HG03575 (cell line): ENCODE measurements at regions not wholly inside any gene's neighbourhood (a gene's known extent, or its start where the extent isn't known, plus 50 kb on each side); places are given as distances from the start of the nearest gene placed in this dataset.

Experiments used
- ATAC-seq: cut with Tn5 transposase; IDR thresholded peaks from one replicate; pipeline ENCODE4 v1.9.1; 2021; ENCODE audit not compliant: unreplicated experiment, insufficient number of reproducible peaks, low FRiP score; ENCODE audit errors: extremely low read depth

DNA sequence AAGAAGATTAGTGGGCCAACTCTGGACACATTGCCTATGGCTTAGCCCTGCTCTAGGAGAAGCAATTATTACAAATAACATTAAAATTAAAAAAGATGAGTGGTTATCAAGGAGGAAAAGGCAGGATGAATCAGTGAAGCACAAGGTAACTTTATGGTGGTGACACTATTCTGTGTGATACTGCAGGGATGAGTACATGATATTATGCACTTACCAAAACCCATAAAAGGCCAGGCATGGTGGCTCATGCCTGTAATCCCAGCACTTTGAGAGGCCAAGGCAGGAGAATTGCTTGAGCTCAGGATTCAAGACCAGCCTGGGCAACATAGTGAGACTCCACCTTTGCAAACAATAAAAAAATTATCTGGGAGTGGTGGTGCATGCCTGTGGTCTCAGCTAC lies 344.3 kb upstream of the CDIN1 start:
- no peak for ATAC-seq

- no peak for ATAC-seq
Measured at GRCh38 chr15:36239509-36239908, 339.9 kb upstream of the CDIN1 start.

DNA sequence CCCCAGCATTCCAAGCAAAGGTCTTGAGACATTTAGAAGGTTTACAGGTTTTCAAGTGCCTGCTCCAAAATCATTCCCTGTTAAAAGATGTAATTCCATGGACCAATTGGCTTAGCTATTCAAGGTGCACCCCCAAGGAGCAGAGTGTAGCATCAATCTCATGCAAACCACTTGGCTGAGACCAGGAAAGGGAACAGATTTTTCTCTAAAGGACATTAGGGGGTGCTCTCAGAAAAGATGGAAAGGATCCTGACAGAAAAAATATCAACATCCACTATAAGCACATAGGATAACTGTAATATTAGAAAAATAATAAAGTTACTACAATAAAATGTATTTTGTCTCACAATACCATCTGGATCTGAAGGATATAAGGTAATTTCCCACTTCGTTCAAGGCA lies 328.0 kb upstream of the CDIN1 start:
- no peak for ATAC-seq

GRCh38 chr15:36252146-36252711 lies 327.2 kb upstream of the CDIN1 start:
- no peak for ATAC-seq

DNA sequence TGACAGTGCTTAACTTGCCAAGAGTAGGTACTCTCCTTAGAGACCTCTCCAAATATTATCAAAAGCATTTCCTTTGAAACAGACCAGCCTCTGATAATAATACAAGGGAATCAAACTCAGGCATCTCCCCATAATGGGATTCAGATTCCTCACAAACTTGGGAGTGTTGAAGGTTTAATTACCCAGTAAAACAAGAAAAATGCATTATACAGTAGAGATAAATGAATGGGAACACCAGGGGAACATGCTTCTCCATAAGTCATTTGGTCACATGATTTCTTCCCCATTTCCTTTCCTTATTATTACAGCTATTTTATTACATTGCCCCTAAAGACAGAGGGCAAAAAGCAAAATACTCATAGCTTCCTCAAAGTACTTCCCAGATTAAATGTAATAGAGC lies 325.0 kb upstream of the CDIN1 start:
- ATAC-seq, result no peak

DNA sequence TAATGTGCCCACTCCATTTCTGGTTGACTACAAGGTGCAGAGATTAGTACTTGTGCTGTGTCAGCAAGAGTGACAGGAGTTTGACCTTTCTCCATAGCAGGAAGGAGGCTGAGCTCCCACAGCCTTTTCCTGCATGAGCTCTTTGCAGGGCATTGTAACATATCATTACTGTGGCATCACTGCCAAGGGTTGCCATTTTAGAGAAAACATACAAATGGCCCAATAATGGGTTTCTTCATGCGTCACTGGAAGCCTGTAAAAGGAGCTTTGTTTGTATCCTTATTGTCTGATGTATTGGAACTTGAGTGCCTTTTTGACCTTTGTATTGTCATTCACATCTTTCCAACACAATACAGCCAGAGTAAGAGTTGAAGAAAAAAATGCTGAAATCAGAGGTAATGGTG lies 323.0 kb upstream of the CDIN1 start:
- ATAC-seq, result no peak

DNA sequence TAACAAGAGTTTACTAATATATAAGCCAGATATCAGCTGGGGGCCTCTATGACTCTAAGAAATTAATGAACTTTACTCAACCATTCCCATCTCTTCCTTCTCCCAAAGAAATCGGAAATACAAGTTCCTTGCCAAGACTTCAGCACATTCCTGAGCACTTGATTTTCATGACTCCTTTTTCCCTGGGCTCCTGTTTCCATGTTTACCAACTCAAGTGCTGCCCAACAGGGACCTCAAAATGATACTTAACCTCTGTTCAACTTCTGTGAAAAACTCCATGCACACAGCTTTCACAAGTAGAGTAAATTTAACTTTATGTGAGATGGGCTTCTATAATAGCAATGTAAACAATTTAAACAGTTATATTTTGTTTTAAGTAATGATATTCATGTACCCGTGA lies 315.8 kb upstream of the CDIN1 start:
- no peak for ATAC-seq

- ATAC-seq, result no peak
Measured at GRCh38 chr15:36265422-36265821, 314.0 kb upstream of the CDIN1 start.

DNA sequence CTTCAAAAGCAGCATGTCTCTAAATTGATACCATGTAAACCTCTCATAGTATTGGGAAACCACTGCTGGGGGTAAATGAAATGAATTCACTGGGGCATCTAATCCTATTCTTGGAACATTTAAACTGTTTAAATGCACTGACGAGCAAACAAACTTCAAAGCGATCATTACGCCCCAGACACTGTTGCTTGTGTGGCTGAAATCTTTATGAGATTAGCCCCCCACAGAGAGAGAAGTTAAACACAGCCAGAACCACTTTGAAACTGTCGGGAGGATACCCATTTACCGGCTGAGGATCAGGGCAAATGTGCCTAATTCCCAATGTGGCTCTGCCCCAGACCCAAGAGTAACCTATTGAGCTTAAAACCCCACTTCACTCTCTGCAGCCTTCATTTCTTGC lies 308.4 kb upstream of the CDIN1 start:
- ATAC-seq, result no peak

DNA sequence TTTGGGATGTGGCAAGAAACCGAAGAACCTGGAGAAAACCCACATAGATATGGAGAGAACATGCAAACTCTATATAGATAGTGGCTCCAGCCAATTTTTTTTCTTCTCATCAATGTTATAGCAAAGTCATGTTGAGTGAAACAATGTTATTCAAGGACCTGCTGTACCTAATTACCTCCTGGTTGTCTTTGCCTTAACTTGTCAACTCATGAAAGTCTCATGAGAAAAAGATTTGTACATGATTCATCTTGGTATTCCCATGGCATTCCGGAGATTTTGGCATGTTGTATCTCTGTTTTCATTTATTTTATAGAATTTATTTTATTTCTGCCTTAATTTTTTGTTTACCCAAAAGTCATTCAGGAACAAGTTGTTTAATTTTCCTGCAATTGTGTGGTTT lies 303.8 kb upstream of the CDIN1 start:
- ATAC-seq, result no peak

DNA sequence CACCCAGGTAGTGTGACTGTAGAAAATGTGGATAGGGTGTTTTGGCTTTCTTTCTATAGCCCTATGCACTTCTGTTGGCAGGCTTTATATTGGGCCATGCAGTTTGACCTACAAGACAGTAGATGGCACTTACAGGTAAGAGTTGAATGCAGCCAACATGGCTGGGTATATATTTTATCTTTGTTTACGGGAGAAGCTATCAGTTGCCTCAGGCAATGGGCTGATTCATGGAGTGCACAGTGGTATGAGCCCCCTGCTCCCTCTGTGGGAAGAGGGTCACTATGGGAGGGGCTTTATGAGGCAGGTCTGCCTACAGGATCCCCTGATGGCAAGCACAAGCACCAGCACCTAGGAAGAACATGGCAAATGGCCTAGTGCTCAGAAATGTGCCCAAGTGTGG lies 301.2 kb upstream of the CDIN1 start:
- no peak for ATAC-seq

GRCh38 chr15:36282821-36283220 lies 296.6 kb upstream of the CDIN1 start:
- no peak for ATAC-seq

DNA sequence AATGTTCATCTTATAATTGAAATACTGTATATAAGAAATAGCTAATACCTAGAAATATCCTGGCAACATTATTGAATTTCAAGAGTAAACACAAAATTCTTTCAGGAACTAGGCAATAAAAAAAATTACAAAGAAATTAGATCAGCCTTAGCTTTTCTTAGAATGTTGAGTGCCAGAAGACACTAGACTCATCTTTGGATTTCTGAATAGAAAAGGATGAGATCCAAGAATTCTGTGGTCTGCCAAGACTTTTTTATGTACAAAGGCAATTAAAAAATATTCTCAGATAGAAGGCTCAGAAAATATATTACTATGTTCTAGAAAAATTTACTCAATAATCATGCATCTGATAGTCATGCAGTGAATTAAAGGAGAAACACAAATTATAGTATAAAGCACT lies 294.5 kb upstream of the CDIN1 start:
- ATAC-seq, result no peak

DNA sequence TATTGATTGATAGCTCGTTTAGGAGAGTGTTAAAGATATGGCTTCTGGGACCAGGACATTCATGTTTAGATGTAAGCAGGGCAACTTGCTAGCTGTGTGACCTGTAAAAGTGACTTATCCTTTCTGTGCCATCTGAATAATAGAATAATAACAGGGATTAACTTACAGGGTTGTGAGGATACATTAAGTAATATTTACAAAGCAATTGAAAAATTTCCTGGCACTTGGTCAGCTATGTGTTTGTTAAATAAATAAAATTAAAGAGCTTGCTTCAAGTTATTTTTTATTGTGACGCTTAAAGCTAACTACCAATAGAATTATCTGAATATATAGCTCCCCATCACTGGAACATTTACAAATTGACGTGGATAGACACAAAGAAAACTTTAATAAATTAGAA lies 287.9 kb upstream of the CDIN1 start:
- no peak for ATAC-seq

DNA sequence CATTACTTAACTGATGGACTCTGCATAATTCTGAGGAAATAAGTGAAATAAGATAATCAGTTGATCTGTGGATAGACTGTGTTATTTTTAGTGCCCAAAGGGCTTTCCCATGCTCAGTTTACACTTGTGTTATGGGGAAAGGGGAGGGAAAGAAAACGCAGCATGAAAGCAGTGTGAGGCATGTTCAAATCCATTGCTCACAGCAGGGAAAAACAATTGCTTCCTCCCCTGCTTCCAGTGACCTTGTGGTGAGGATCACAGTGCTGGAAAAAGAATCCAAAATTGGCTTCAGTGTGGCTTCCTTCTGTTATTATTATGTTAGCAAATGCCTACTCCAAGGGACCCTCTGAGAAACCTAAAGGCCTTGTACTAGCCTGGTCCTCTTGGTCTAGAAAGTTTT lies 285.1 kb upstream of the CDIN1 start:
- no peak for ATAC-seq

DNA sequence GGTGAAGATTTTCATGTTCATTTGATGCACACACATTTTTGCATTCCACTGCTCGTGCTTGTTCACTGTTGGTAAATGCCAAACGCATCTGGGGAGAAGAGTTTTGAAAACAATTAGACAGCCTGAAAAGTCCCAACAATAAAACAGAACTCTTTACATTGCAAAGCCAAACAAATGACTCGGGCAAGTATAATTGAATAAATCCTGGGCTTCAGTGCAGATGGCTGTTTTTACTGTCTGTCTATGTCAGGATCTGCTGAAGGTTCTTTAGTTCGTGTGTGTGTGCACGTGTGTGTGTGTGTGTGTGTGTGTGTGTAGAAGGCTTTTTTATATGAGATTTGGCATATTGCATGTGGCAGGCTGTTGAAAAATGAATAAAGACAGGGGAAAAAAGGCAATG lies 277.5 kb upstream of the CDIN1 start:
- no peak for ATAC-seq

GRCh38 chr15:36313021-36313420 lies 266.4 kb upstream of the CDIN1 start:
- no peak for ATAC-seq

- ATAC-seq, result no peak
Measured at GRCh38 chr15:36313736-36314280, 265.6 kb upstream of the CDIN1 start.

DNA sequence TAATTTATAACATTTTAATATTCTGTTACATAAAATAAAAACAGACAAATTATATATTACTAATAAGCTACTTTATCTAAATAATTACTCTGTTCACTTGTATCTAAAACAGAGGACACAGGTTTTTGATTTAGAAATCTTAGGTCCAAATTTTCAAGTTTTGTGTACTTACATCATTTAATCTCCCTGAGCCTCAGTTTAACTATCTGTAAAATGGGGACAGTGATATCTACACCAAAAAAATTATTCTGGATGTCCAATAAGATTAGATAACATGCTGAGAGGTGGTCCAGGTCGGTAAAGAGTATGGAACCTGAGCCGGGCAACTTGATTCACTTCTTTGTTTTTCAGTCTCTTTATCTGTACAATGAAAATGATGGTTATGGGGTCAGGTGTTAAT lies 263.8 kb upstream of the CDIN1 start:
- no peak for ATAC-seq

- ATAC-seq, result no peak
Measured at GRCh38 chr15:36323615-36324014, 255.8 kb upstream of the CDIN1 start.

DNA sequence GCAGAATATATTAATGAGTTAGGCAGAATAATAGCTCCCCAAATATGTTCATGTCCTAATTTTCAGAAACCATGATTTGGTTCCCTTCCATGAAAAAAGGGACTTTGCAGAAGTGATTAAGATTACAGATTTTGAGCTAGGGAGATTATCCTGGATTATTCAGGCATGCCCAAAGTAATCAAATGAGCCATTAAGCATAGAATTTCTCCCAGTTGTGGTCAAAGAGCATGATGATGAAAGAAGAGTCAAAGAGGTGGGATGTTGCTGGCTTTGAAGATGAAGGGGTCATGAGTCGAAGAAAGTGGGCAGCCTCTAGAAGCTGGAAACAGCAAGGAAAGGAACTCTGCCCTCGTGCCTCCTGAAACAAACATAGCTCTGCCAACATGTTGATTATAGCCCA lies 254.2 kb upstream of the CDIN1 start:
- ATAC-seq, result no peak
